Esophagus squamous epithelium (tissue), 4 donors: ENCODE measurements at regions not wholly inside any gene's neighbourhood (a gene's known extent, or its start where the extent isn't known, plus 50 kb on each side); places are given as distances from the start of the nearest gene placed in this dataset.

Experiments used
- POLR2A ChIP-seq, 4 donors: fragments of 450-650 bp; IDR thresholded peaks; one replicate each; pipeline ENCODE4 v1.6.1; 2017; ENCODE audit warnings: antibody characterized with exemption in 4 of 4, mild to moderate bottlenecking in 4 of 4, moderate library complexity in 3 of 4
- TF ChIP-seq, protein P1 (sequence below), 6 experiments: fragments of 450-650 bp in 4 of 6; fragments of 200-600 bp in 2 of 6; sonication (generic) in 2 of 6; IDR thresholded peaks; one replicate each; pipeline ENCODE4 v1.5.1; 2016 to 2019; ENCODE audit warnings: antibody characterized with exemption in 6 of 6, mild to moderate bottlenecking in 4 of 6, moderate library complexity in 4 of 6

DNA sequence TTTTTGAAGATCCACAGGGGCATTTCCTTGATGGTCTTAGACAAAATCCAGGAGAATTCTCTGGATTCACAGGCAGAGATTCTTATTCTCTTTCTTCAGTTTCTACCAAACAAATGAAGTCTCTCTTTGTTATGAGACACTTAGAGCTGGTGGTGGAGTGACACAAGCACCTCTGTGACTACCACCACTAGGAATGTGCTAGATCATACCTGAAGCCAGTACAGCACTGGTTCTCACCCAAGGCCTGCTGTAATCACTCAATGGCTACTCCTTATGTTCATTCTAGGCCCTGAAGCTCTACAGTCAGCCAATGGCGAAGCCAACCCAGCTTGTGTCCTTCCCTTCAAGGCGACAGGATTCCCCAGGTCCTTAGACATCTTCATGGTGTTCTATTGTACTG is 482.3 kb downstream of the TRAM1L1 start:
- TF ChIP-seq, protein P1, sequence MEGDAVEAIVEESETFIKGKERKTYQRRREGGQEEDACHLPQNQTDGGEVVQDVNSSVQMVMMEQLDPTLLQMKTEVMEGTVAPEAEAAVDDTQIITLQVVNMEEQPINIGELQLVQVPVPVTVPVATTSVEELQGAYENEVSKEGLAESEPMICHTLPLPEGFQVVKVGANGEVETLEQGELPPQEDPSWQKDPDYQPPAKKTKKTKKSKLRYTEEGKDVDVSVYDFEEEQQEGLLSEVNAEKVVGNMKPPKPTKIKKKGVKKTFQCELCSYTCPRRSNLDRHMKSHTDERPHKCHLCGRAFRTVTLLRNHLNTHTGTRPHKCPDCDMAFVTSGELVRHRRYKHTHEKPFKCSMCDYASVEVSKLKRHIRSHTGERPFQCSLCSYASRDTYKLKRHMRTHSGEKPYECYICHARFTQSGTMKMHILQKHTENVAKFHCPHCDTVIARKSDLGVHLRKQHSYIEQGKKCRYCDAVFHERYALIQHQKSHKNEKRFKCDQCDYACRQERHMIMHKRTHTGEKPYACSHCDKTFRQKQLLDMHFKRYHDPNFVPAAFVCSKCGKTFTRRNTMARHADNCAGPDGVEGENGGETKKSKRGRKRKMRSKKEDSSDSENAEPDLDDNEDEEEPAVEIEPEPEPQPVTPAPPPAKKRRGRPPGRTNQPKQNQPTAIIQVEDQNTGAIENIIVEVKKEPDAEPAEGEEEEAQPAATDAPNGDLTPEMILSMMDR (IDR thresholded peaks at IDR 0.05), result no peak
- no peak for TF ChIP-seq POLR2A (IDR thresholded peaks at IDR 0.05)
